Pons (tissue), 1 donor: ENCODE measurements at regions not wholly inside any gene's neighbourhood (a gene's known extent, or its start where the extent isn't known, plus 50 kb on each side); places are given as distances from the start of the nearest gene placed in this dataset.
A peak's percentile ranks its signal among the peaks of the same experiment; 100 is the strongest.
"Not testable (repeated sequence)": the region's sequence is repeated elsewhere in the genome, so short reads cannot be mapped to it uniquely, and the experiment has no call there.

ENCODE experiments used
- DNase-seq: peaks from one replicate; pipeline ENCODE4 v3.0.0-alpha.2; 2016; ENCODE audit warnings: low spot score

DNA sequence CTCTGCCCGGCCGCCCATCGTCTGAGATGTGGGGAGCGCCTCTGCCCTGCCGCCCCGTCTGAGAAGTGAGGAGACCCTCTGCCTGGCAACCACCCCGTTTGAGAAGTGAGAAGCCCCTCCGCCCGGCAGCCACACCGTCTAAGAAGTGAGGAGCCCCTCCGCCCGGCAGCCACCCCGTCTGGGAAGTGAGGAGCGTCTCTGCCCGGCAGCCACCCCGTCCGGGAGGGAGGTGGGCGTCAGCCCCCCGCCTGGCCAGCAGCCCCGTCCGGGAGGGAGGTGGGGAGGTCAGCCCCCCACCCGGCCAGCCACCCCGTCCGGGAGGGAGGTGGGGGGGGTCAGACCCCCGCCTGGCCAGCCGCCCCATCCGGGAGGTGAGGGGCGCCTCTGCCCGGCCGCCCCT is 63.0 kb upstream of the IGFBP7 start:
- DNase-seq, result not testable (repeated sequence)

DNA sequence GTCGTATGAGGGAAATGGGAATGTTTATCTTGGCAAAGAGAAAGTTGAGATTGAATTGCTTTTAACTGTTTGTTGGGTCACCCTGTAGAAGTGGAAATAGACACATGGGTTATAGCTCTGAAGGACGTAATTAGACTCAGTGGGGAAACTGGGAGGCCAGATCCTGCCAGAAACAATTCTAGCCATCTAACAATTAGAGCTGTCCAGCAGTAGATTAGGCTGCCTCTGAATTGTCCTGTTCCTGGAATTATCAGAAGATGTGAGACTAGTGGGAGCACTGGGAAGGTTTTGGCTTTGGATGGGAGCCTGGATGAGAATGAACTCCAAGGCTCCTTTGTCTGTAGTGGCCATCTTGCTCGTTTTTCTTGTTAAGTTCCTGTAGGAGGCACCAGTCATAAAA is 61.9 kb upstream of the IGFBP7 start:
- DNase-seq, result no peak

DNA sequence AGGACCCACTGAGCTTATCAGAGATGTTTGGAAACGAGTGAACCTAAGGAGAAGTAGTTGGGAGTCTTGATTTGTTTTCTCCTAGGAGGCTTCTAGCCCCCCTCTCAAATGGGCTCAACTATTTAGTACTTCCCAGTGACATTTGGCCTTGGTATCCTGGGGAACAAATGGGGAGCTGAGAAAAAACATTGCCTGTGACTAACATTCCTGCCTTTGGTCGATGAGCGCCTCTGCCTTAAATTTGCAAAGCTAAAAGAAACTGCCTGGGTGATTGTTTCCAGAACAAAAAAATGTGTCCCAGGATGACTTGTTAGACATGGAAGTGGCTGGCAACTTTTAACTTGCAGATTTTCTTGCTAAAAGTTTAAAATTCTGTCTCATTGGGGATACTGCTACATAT is 58.8 kb upstream of the IGFBP7 start:
- no peak for DNase-seq

DNA sequence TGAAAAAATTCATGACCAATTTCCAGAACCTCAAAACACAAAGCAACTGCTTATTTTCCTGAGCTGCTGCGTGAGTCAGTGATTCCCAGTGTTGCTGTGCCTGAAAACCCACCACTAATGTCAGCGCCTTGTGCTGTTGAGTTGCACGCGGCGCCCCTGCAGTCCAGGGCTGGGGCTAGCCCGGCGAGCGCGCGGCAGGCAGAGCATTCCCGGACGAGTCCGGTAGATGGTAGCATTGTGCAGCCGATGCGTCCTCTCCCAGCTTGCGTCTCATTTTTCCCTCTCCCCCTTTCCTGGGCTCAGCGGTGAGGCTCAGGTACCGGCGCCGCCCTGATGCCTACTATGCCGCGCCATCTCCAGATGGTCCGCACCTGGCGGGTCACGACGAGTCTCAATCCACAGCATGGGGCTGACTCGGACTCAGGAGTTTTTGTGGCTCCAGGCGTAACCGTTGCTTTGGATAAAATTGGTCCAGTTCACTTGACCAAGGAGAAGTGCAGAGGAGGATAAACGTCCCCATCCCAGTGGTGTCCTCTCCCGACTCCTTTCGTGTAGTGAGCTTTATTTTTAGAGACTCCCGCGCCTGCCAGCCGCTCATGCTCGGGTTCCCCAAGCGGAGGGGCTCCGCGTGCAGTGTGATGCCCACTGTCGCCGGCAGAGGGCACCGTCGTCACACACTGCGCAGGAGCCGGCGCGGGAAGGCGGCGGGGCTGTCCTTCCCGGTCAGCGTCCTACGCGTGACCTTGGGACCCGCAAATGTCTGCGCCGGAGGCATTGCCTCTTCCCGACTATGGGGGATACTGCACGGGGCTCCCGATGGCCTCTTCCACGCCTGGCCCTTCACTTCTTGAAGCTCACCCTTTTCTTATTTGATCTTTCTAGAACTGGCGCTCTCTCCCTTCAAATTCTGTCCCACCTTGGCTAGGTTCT is 53.6 kb upstream of the IGFBP7 start:
- peak; percentile 80 for DNase-seq

DNA sequence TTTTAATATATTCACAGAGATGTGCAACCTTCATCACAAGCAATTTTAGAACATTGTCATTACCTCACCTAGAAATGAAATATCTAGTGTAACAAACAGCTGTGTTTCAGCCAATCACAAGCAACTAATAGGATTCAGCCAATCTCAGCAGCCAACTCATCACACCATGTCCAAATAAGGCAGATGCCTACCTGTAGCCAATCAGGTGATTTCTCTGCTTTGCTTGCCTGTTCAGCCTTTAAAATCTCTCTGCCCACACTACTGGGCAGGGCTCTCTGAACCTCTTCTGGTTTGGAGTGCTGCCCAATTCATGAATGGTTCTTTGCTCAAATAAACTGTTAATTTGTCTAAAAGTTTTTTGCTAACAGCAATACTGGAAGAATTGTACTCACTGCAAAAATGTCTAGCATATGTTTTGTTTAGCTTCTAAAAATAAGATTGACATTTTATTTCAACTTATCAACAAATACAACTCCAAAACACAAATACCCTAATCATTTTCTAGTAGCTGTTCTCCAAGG is 52.4 kb upstream of the IGFBP7 start:
- DNase-seq, result no peak
